ENCODE measurements at regions not wholly inside any gene's neighbourhood (a gene's known extent, or its start where the extent isn't known, plus 50 kb on each side); places are given as distances from the start of the nearest gene placed in this dataset.
A peak's percentile ranks its signal among the peaks of the same experiment; 100 is the strongest.

DNA sequence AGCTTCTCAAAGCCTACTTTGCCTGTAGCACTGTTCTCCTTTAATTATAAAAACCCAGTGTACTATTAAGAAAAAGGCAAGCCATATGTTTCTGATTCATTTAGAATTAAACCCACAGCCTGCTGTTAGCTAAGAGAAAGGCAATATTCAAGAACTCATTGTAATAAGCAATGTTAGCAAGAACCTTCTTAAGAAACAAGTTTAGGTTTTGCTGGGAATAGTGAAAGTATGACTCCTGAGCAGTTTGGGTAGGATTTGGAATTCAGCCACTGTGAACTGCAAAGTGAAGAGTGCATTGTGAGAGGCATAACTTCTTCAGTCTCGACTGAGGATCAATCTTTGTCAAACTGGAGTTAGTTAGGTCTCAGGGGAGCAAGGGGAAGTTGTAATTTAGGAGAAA is 206.5 kb upstream of the NT5C1B start:
- intact Hi-C loops (cut with DNase I), result no loop called here
- no peaks in the 10 kb centered on the region for H3K27me3 ChIP-seq
- H3K4me3 ChIP-seq (replicated peaks in 1 of 3), result no peak overlapping the region
- peaks cover 0 to 4% of the 10 kb centered on the region in 2 donors for H3K4me1 ChIP-seq
- no peak for DNase-seq
- no peak overlapping the region for H3K27ac ChIP-seq
- no peaks in the 10 kb centered on the region for H3K9me3 ChIP-seq
- TF ChIP-seq POLR2A (IDR thresholded peaks at IDR 0.05), result no peak
- H3K36me3 ChIP-seq, result no peaks in the 10 kb centered on the region
- WGBS, 2 donors, result 10 to 13% methylated on average over 1 of the region's 1 CpG

GRCh38 chr2:18792684-18793083 is 203.3 kb upstream of the NT5C1B start:
- intact Hi-C loops (cut with DNase I), result no loop called here
- Histone ChIP-seq H3K4me3 (replicated peaks in 1 of 3) (no peak overlapping the region), H3K9me3 (no peaks in the 10 kb centered on the region), H3K4me1 (peaks cover 0 to 8% of the 10 kb centered on the region in 2 donors), H3K27me3 (no peaks in the 10 kb centered on the region), H3K36me3 (no peaks in the 10 kb centered on the region), H3K27ac (no peak overlapping the region)
- 87 to 92% methylated on average over 6 of the region's 6 CpGs for WGBS, 2 donors
- DNase-seq, result no peak
- TF ChIP-seq CTCF (IDR thresholded peaks at IDR 0.05) (no peak), POLR2A (IDR thresholded peaks at IDR 0.05) (no peak)

GRCh38 chr2:18792226-18792629 is 202.9 kb upstream of the NT5C1B start:
- no peak overlapping the region for H3K27ac ChIP-seq
- H3K9me3 ChIP-seq, result no peaks in the 10 kb centered on the region
- H3K36me3 ChIP-seq, result no peaks in the 10 kb centered on the region
- intact Hi-C loops (cut with DNase I), result no loop called here
- 58 to 68% methylated on average over 3 of the region's 3 CpGs for WGBS, 2 donors
- DNase-seq, result no peak
- no peak overlapping the region for H3K4me3 ChIP-seq (replicated peaks in 1 of 3)
- TF ChIP-seq POLR2A (IDR thresholded peaks at IDR 0.05) (no peak), CTCF (IDR thresholded peaks at IDR 0.05) (no peak)
- H3K27me3 ChIP-seq, result no peaks in the 10 kb centered on the region
- peaks cover 0 to 8% of the 10 kb centered on the region in 2 donors for H3K4me1 ChIP-seq

GRCh38 chr2:18791172-18791797 is 201.9 kb upstream of the NT5C1B start:
- Histone ChIP-seq H3K9me3 (no peaks in the 10 kb centered on the region), H3K4me3 (replicated peaks in 1 of 3) (no peak overlapping the region), H3K27me3 (no peaks in the 10 kb centered on the region), H3K4me1 (peaks cover 0 to 8% of the 10 kb centered on the region in 2 donors), H3K36me3 (no peaks in the 10 kb centered on the region), H3K27ac (no peak overlapping the region)
- TF ChIP-seq CTCF (IDR thresholded peaks at IDR 0.05) (no peak), POLR2A (IDR thresholded peaks at IDR 0.05) (no peak)
- peak; percentile 16 to 18 for DNase-seq
- WGBS, 2 donors, result 71 to 81% methylated on average over 9 of the region's 9 CpGs
- intact Hi-C loops (cut with DNase I), result no loop called here

- no peaks in the 10 kb centered on the region for H3K27me3 ChIP-seq
- no peak overlapping the region for H3K4me3 ChIP-seq (replicated peaks in 1 of 3)
- 89 to 97% methylated on average over 3 of the region's 3 CpGs for WGBS, 2 donors
- H3K9me3 ChIP-seq, result no peaks in the 10 kb centered on the region
- no peak for DNase-seq
- no peaks in the 10 kb centered on the region for H3K36me3 ChIP-seq
- no peak overlapping the region for H3K27ac ChIP-seq
- intact Hi-C loops (cut with DNase I), result no loop called here
- peaks cover 0 to 8% of the 10 kb centered on the region in 2 donors for H3K4me1 ChIP-seq
- no peak for TF ChIP-seq CTCF (IDR thresholded peaks at IDR 0.05)
- no peak for TF ChIP-seq POLR2A (IDR thresholded peaks at IDR 0.05)
Observed at GRCh38 chr2:18790509-18791171, 201.3 kb upstream of the NT5C1B start.

All from thyroid gland (tissue), 4 donors.